GM12891 (cell line): ENCODE measurements at regions not wholly inside any gene's neighbourhood (a gene's known extent, or its start where the extent isn't known, plus 50 kb on each side); places are given as distances from the start of the nearest gene placed in this dataset.
"Not testable (repeated sequence)": the region's sequence is repeated elsewhere in the genome, so short reads cannot be mapped to it uniquely, and the experiment has no call there.

Experiments
- DNase-seq: peaks from one replicate; pipeline ENCODE4 v3.0.0; 2011; ENCODE audit warnings: low spot score; ENCODE audit not compliant: insufficient read length
- FAIRE-seq: peaks from 2 replicates; lab custom pipeline; 2011; peaks lifted over from hg19 to GRCh38; lab: Jason Lieb, UNC
- PAX5 ChIP-seq: IDR thresholded peaks from 2 replicates; pipeline ENCODE4 v1.6.1; 2011; ENCODE audit warnings: low read length, moderate library complexity, mild to moderate bottlenecking; ENCODE audit not compliant: insufficient read depth, severe bottlenecking
- POLR2A ChIP-seq: IDR thresholded peaks from 2 replicates; pipeline ENCODE4 v1.6.1; 2011; ENCODE audit warnings: low read depth, low read length, control low read depth
- POLR2AphosphoS5 ChIP-seq: IDR thresholded peaks from 2 replicates; pipeline ENCODE4 v1.6.1; 2011; ENCODE audit warnings: low read depth, low read length, control low read depth
- POU2F2 ChIP-seq: IDR thresholded peaks from 2 replicates; pipeline ENCODE4 v1.6.1; 2011; ENCODE audit warnings: low read depth, mild to moderate bottlenecking, control low read depth, low read length, moderate library complexity
- SPI1 ChIP-seq: IDR thresholded peaks from 2 replicates; pipeline ENCODE4 v1.6.1; 2011; ENCODE audit warnings: low read depth, low read length, control low read depth
- TAF1 ChIP-seq: IDR thresholded peaks from 2 replicates; pipeline ENCODE4 v1.6.1; 2011; ENCODE audit warnings: low read depth, low read length, control low read depth

GRCh38 chr16:76835779-76836300, 355.1 kb upstream of the MON1B start:
- DNase-seq (no peak), FAIRE-seq (no peak)
- TF ChIP-seq POLR2AphosphoS5: no peak
- no peak for TF ChIP-seq POLR2A
- no peak for TF ChIP-seq TAF1
- TF ChIP-seq SPI1: no peak
- no peak for TF ChIP-seq PAX5

GRCh38 chr16:76837872-76838271, 353.1 kb upstream of the MON1B start:
- no peak for TF ChIP-seq POLR2AphosphoS5
- no peak for TF ChIP-seq TAF1
- no peak for TF ChIP-seq PAX5
- TF ChIP-seq POLR2A: no peak
- no peak for TF ChIP-seq POU2F2
- no peak for TF ChIP-seq SPI1
- no peak for FAIRE-seq
- no peak for DNase-seq

GRCh38 chr16:76854234-76854633, 336.8 kb upstream of the MON1B start:
- TF ChIP-seq POLR2AphosphoS5: no peak
- FAIRE-seq (no peak), DNase-seq (no peak)

DNA sequence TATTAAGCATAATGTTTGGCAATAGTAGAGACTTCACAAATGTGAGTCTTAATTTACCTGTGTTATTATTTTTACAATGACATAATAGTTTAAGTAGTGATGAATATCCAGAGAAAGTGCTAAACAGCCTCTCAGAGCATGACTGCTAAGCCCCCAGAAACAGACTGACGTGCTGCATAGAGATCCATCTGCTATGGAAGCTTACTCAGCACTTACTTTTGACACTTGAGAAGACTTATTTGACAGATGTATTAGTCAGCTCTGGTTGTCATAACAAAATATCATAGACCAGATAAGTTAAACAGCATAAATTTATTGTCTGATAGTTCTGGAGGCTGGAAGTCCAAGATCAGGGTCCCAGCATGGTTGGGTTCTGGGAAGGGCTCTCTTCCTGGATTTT, 334.9 kb upstream of the MON1B start:
- DNase-seq (no peak), FAIRE-seq (no peak)
- TF ChIP-seq POLR2AphosphoS5: no peak
- no peak for TF ChIP-seq SPI1
- no peak for TF ChIP-seq POU2F2
- TF ChIP-seq PAX5: no peak

DNA sequence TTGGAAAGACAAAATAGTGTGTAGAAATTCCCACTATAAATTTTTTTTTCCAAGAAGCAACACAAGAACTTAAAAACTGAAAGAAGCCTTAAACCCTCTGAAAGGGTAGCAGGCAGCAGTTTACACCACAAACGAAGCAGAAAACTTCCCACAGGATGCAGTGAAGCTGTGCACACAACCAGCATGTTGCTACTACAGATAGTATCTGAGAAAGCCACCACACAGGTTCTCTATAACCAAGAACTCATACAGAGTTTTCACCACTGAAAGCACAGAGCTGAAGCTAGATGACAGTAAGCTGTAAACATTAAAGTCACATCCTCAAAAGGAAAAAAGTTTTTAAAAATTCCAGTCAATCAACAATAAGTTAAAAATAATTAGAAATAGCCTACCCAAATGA, 333.6 kb upstream of the MON1B start:
- no peak for DNase-seq
- FAIRE-seq: no peak
- TF ChIP-seq SPI1: no peak
- TF ChIP-seq POLR2A: no peak
- no peak for TF ChIP-seq TAF1
- TF ChIP-seq POU2F2: no peak
- TF ChIP-seq POLR2AphosphoS5: no peak

GRCh38 chr16:76862901-76863300, 328.1 kb upstream of the MON1B start:
- no peak for TF ChIP-seq POLR2A
- no peak for DNase-seq
- FAIRE-seq: no peak

DNA sequence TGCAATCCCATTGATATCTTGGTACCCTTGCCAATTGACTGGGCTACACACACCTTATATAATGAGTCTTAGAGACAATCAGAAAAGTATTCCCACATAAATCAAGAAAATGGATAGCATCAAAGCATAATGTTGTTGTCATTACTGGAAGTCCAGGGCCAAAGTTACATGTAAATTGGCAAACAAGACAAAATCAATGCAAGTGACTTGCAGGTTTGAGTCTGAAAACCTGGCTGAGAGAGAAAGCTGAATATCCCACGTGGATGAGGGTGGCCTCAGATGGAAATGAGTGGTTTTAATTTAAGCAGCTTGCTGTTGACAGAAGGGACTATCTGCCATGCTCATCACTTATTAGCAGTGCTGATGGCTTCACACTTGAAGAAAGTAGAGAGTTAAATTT, 324.0 kb upstream of the MON1B start:
- DNase-seq (no peak), FAIRE-seq (no peak)
- no peak for TF ChIP-seq SPI1
- no peak for TF ChIP-seq POU2F2
- TF ChIP-seq TAF1: no peak
- TF ChIP-seq PAX5: no peak
- no peak for TF ChIP-seq POLR2A
- TF ChIP-seq POLR2AphosphoS5: no peak

- no peak for TF ChIP-seq POLR2AphosphoS5
- TF ChIP-seq POLR2A: no peak
- no peak for TF ChIP-seq PAX5
- no peak for TF ChIP-seq POU2F2
- no peak for TF ChIP-seq TAF1
- no peak for TF ChIP-seq SPI1
- DNase-seq (no peak), FAIRE-seq (no peak)
Observed at GRCh38 chr16:76875898-76876297, 315.1 kb upstream of the MON1B start.

DNA sequence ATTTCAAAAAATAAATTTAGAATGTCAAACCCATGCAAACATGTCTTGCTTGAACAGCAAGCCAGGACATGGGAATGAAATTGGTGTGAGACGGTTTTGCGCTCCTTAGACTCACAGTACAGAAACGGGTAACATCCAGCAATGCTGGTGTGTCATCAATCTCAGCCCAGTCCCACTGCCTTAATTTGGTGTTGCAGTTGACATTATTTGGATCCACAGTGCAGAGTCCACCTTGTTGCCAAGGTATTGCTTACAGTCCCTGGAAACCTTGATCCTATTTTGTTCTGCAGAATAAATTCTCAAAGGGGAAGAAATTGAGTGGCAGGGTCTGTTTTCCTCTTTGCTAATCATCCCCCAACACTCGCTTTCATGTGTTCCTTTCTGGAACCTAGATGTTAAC, 311.6 kb upstream of the MON1B start:
- DNase-seq (no peak), FAIRE-seq (no peak)
- TF ChIP-seq PAX5: no peak
- no peak for TF ChIP-seq POLR2A
- no peak for TF ChIP-seq POU2F2
- no peak for TF ChIP-seq SPI1
- TF ChIP-seq TAF1: no peak
- TF ChIP-seq POLR2AphosphoS5: no peak

DNA sequence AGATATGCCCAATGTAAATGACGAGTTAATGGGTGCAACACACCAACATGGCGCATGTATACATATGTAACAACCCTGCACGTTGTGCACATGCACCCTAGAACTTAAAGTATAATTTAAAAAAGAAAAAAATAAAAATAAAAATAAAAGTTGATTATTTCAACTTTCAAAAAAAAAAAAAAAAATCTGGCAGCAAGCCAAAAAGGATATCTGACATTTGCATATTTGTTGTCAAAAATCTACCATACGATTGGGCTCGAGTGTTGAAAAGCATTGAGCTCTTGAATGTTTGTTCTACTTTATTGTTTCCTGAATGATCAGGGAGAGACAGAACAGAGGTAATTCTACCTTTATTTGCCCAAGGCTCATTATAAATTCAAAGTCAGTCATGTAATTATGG, 310.5 kb upstream of the MON1B start:
- DNase-seq, FAIRE-seq: not testable (repeated sequence)

GRCh38 chr16:76882105-76882504, 308.9 kb upstream of the MON1B start:
- DNase-seq (no peak), FAIRE-seq (no peak)
- TF ChIP-seq SPI1: no peak
- TF ChIP-seq PAX5: no peak
- no peak for TF ChIP-seq POLR2AphosphoS5
- TF ChIP-seq POU2F2: no peak
- no peak for TF ChIP-seq POLR2A
- no peak for TF ChIP-seq TAF1

GRCh38 chr16:76883076-76883475, 307.9 kb upstream of the MON1B start:
- no peak for FAIRE-seq
- no peak for DNase-seq
- TF ChIP-seq POLR2AphosphoS5 (no peak), SPI1 (no peak), PAX5 (no peak), POLR2A (no peak), POU2F2 (no peak), TAF1 (no peak)
